HCT116 (cell line): ENCODE measurements at regions not wholly inside any gene's neighbourhood (a gene's known extent, or its start where the extent isn't known, plus 50 kb on each side); places are given as distances from the start of the nearest gene placed in this dataset.

Experiments used
- ATAC-seq: fragments of 200-7000 bp; cut with Tn5 transposase; 2 replicates; pipeline ENCODE4 v1.9.1; 2020; ENCODE audit warnings: mild to moderate bottlenecking, moderate library complexity
- BruUV-seq: library from RNA; stranded (reverse); fragments of 400-500 nt; replicated peaks from 2 replicates; lab custom pipeline; 2021; lab: Mats Ljungman, UMichigan
- CTCF ChIA-PET: fragments of 300-600 bp; sonication (Branson Sonifier 250); formaldehyde crosslinking; loops from one replicate; lab custom pipeline; 2021; ENCODE audit warnings: antibody characterized with exemption; lab: Charles Lee
- POLR2A ChIA-PET: fragments of 300-600, 350-600 bp; sonication (Branson Sonifier 250); formaldehyde crosslinking; loops from one replicate; lab custom pipeline; 2021; ENCODE audit warnings: antibody characterized with exemption; lab: Charles Lee
- RAD21 ChIA-PET, 2 experiments: fragments of 300-600 bp; sonication (Branson Sonifier 250); formaldehyde crosslinking; loops; one replicate each; lab custom pipeline; 2023; ENCODE audit warnings: low total read pairs in 2 of 2; ENCODE audit not compliant: uncharacterized antibody in 2 of 2, unreplicated experiment in 2 of 2, low non-redundant PET in 1 of 2; lab: Charles Lee
- DNase-seq: peaks from one replicate; pipeline ENCODE4 v3.0.0-alpha.2; 2010; ENCODE audit warnings: low read depth, low spot score
- H2AFZ ChIP-seq: fragments of 200-600 bp; shearing (Covaris generic), sonication (generic); 2 replicates; pipeline ENCODE4 v1.6.1; 2017; ENCODE audit warnings: low read depth, mixed run types, mixed read lengths, antibody characterized with exemption, low read length; ENCODE audit not compliant: poor library complexity, severe bottlenecking
- H3K27ac ChIP-seq: 2 replicates; pipeline ENCODE4 v1.5.1; 2012; ENCODE audit warnings: low read depth, low read length
- H3K27me3 ChIP-seq: fragments of 200-600 bp; sonication (generic); 2 replicates; pipeline ENCODE4 v1.6.1; 2016; ENCODE audit warnings: mixed run types, low read length, mixed read lengths; ENCODE audit not compliant: insufficient read depth
- H3K36me3 ChIP-seq, 2 experiments: fragments of 200-500 bp in 1 of 2; fragments of 200-600 bp in 1 of 2; sonication (Bioruptor generic) in 1 of 2; sonication (generic) in 1 of 2; 2 replicates each; pipeline versions ENCODE4 v1.5.1 to v1.6.1; 2014 to 2016; ENCODE audit warnings: low read length in 2 of 2, inconsistent platforms in 1 of 2, mixed read lengths in 1 of 2, mixed run types in 1 of 2; ENCODE audit not compliant: insufficient read depth in 2 of 2, control insufficient read depth in 1 of 2
- H3K4me1 ChIP-seq, 2 experiments: fragments of 200-600 bp in 1 of 2; sonication (generic) in 1 of 2; 2 replicates each; pipeline versions ENCODE4 v1.5.1 to v1.6.1; 2012 to 2017; ENCODE audit warnings: low read length in 2 of 2, inconsistent platforms in 1 of 2, mild to moderate bottlenecking in 1 of 2, mixed read lengths in 1 of 2, mixed run types in 1 of 2, moderate library complexity in 1 of 2; ENCODE audit not compliant: insufficient read depth in 2 of 2, control insufficient read depth in 1 of 2
- H3K4me2 ChIP-seq: fragments of 200-600 bp; sonication (generic); 2 replicates; pipeline ENCODE4 v1.6.1; 2017; ENCODE audit warnings: mixed run types, low read length, mixed read lengths
- H3K4me3 ChIP-seq, 2 experiments: fragments of 200-600 bp in 1 of 2; sonication (generic) in 1 of 2; replicated peaks in 1 of 2; 2 replicates each; pipeline ENCODE4 v1.5.1; 2011 to 2016; ENCODE audit warnings: low read length in 2 of 2, control low read depth in 1 of 2, low read depth in 1 of 2, mild to moderate bottlenecking in 1 of 2, mixed read lengths in 1 of 2, mixed run types in 1 of 2
- H3K79me2 ChIP-seq: fragments of 200-600 bp; sonication (generic); 2 replicates; pipeline ENCODE4 v1.6.1; 2017; ENCODE audit warnings: mild to moderate bottlenecking, mixed run types, low read length, moderate library complexity, mixed read lengths; ENCODE audit not compliant: insufficient read depth
- H3K9ac ChIP-seq: fragments of 200-600 bp; sonication (generic); 2 replicates; pipeline ENCODE4 v1.6.1; 2016; ENCODE audit warnings: low read length, mixed read lengths
- H3K9me2 ChIP-seq: fragments of 200-600 bp; sonication (generic), shearing (Covaris generic); 2 replicates; pipeline ENCODE4 v1.6.1; 2017; ENCODE audit warnings: mixed run types, mild to moderate bottlenecking, moderate library complexity; ENCODE audit not compliant: insufficient read depth
- H3K9me3 ChIP-seq, 2 experiments: fragments of 200-500 bp in 1 of 2; fragments of 200-600 bp in 1 of 2; sonication (Bioruptor generic) in 1 of 2; sonication (generic) in 1 of 2; 2 replicates each; pipeline ENCODE4 v1.6.1; 2014 to 2017; ENCODE audit warnings: low read length in 2 of 2, mixed read lengths in 2 of 2, inconsistent platforms in 1 of 2, low read depth in 1 of 2, mild to moderate bottlenecking in 1 of 2, mixed run types in 1 of 2, moderate library complexity in 1 of 2; ENCODE audit not compliant: control insufficient read depth in 1 of 2, insufficient read depth in 1 of 2
- H4K20me1 ChIP-seq: fragments of 200-600 bp; sonication (generic), shearing (Covaris generic); 2 replicates; pipeline ENCODE4 v1.6.1; 2017; ENCODE audit warnings: mixed run types, mild to moderate bottlenecking, moderate library complexity; ENCODE audit not compliant: insufficient read depth
- CEBPB ChIP-seq: IDR thresholded peaks from 2 replicates; pipeline ENCODE4 v1.6.1; 2012; ENCODE audit warnings: low read depth
- EZH2 ChIP-seq: fragments of 200-600 bp; sonication (generic); IDR thresholded peaks from 2 replicates; pipeline ENCODE4 v1.6.1; 2017; ENCODE audit warnings: antibody characterized with exemption, mixed run types
- JUND ChIP-seq: IDR thresholded peaks from 2 replicates; pipeline ENCODE4 v1.6.1; 2012
- POLR2A ChIP-seq: IDR thresholded peaks from 2 replicates; pipeline ENCODE4 v1.7.0; 2011; ENCODE audit warnings: borderline replicate concordance; ENCODE audit not compliant: insufficient read depth, insufficient read length; ENCODE audit errors: extremely low read depth
- RAD21 ChIP-seq: IDR thresholded peaks from 2 replicates; pipeline ENCODE4 v1.6.1; 2012; ENCODE audit warnings: low read depth, mild to moderate bottlenecking
- REST ChIP-seq: IDR thresholded peaks from 2 replicates; pipeline ENCODE4 v1.6.1; 2012; ENCODE audit warnings: low read depth
- SP1 ChIP-seq: IDR thresholded peaks from 2 replicates; pipeline ENCODE4 v1.6.1; 2012; ENCODE audit warnings: low read depth
- SRF ChIP-seq: IDR thresholded peaks from 2 replicates; pipeline ENCODE4 v1.6.1; 2012; ENCODE audit warnings: low read depth
- TCF7L2 ChIP-seq: IDR thresholded peaks from 2 replicates; pipeline ENCODE4 v1.7.0; 2011; ENCODE audit warnings: borderline replicate concordance, inconsistent platforms; ENCODE audit not compliant: insufficient read depth, insufficient read length; ENCODE audit errors: extremely low read depth
- YY1 ChIP-seq: IDR thresholded peaks from 2 replicates; pipeline ENCODE4 v1.6.1; 2011; ENCODE audit warnings: low read length, low read depth, moderate library complexity, mild to moderate bottlenecking; ENCODE audit not compliant: insufficient replicate concordance; ENCODE audit errors: extremely low read depth
- ZBTB33 ChIP-seq: IDR thresholded peaks from 2 replicates; pipeline ENCODE4 v1.6.1; 2011; ENCODE audit warnings: mild to moderate bottlenecking, low read length, moderate library complexity; ENCODE audit not compliant: insufficient replicate concordance; ENCODE audit errors: extremely low read depth
- ZFX ChIP-seq: fragments of 450-650 bp; IDR thresholded peaks from 2 replicates; pipeline ENCODE4 v1.6.1; 2017
- intact Hi-C: fragments of 100-400 bp; cut with micrococcal nuclease; formaldehyde crosslinking; loops from 2 replicates; pipeline ENCODE4 v1.10.0; 2022

DNA sequence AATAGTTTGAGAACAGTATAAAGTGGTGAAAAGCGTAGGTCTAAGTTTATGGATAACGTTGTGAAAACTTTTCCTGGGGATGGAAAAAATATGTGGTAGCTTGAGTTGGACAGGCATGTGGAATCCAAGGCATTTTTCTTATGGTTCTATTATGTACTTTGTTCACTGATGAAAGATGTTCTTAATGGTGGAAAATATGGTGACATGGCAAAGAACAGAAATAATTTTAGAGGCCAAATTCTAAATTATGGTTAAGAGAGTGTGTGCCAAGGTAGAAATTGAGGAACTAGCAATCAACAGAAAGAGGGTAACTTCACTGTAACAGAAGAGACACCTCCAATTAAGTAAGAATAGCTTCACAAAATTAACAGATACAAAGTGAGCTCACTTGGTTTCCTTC is 427.8 kb downstream of the SLC6A15 start:
- ATAC-seq (no peak), DNase-seq (no peak)
- Histone ChIP-seq H3K4me1 (no peaks in the 10 kb centered on the region), H3K36me3 (no peaks in the 10 kb centered on the region), H2AFZ (no peak overlapping the region), H3K9me2 (no peaks in the 10 kb centered on the region), H3K27ac (no peak overlapping the region), H3K9me3 (no peaks in the 10 kb centered on the region), H4K20me1 (no peaks in the 10 kb centered on the region), H3K4me2 (no peak overlapping the region), H3K4me3 (no peak overlapping the region), H3K79me2 (no peaks in the 10 kb centered on the region), H3K27me3 (no peaks in the 10 kb centered on the region), H3K9ac (no peak overlapping the region)
- no TSS peak for BruUV-seq
- TF ChIP-seq RAD21 (no peak), SRF (no peak), SP1 (no peak), ZFX (no peak), TCF7L2 (no peak), JUND (no peak), EZH2 (no peak), ZBTB33 (no peak), POLR2A (no peak), REST (no peak), YY1 (no peak), CEBPB (no peak)
- POLR2A ChIA-PET = no interaction called here
- RAD21 ChIA-PET = no interaction called here
- intact Hi-C loops = no loop called here
- CTCF ChIA-PET = no interaction called here
